Prostate gland (tissue), 2 donors: ENCODE measurements at regions not wholly inside any gene's neighbourhood (a gene's known extent, or its start where the extent isn't known, plus 50 kb on each side); places are given as distances from the start of the nearest gene placed in this dataset.

Source experiments
- DNase-seq: peaks from one replicate; pipeline ENCODE4 v3.0.0-alpha.2; 2019; ENCODE audit warnings: low spot score
- H3K27ac ChIP-seq, 2 donors: fragments of 200-600 bp; sonication (generic); 2 replicates each; pipeline ENCODE4 v1.5.1; 2017 to 2019
- H3K27me3 ChIP-seq: fragments of 200-600 bp; sonication (generic); replicated peaks from 2 replicates; pipeline ENCODE4 v1.5.1; 2019; ENCODE audit not compliant: insufficient read depth
- H3K36me3 ChIP-seq, 2 donors: fragments of 200-600 bp; sonication (generic); 1 replicate in 1 of 2; 2 replicates in 1 of 2; pipeline versions ENCODE4 v1.5.1 to v1.8.1; 2017 to 2019
- H3K4me1 ChIP-seq: fragments of 200-600 bp; sonication (generic); replicated peaks from 2 replicates; pipeline ENCODE4 v1.5.1; 2019
- H3K4me3 ChIP-seq, 2 donors: fragments of 200-600 bp; sonication (generic); 2 replicates each; pipeline ENCODE4 v1.5.1; 2017 to 2019
- H3K9me3 ChIP-seq: fragments of 200-600 bp; sonication (generic); 2 replicates; pipeline ENCODE4 v1.5.1; 2017
- CTCF ChIP-seq, 4 experiments: fragments of 200-600 bp in 2 of 4; fragments of 450-650 bp in 2 of 4; sonication (generic) in 2 of 4; IDR thresholded peaks; 1 replicate in 3 of 4; 2 replicates in 1 of 4; pipeline ENCODE4 v1.5.1; 2016 to 2019; ENCODE audit warnings: antibody characterized with exemption in 4 of 4, mild to moderate bottlenecking in 2 of 4, moderate library complexity in 2 of 4
- POLR2A ChIP-seq: fragments of 450-650 bp; IDR thresholded peaks from one replicate; pipeline ENCODE4 v1.6.1; 2016; ENCODE audit warnings: antibody characterized with exemption, mild to moderate bottlenecking
- POLR2AphosphoS5 ChIP-seq: sonication (generic); formaldehyde crosslinking; IDR thresholded peaks from one replicate; pipeline ENCODE4 v1.6.1; 2017; ENCODE audit warnings: antibody characterized with exemption
- WGBS: methylation state at CpG from one replicate; pipeline ENCODE4 v1.1.5; 2018; 5-methylcytosine and 5-hydroxymethylcytosine counted together
- intact Hi-C: fragments of 100-400 bp; cut with DNase I; formaldehyde crosslinking; loops from one replicate; pipeline ENCODE4 v1.14.2; 2022

GRCh38 chr5:96582343-96582742, 79.8 kb upstream of the CAST start:
- intact Hi-C loops = no loop called here
- no peak for DNase-seq
- 58% methylated on average over 11 of the region's 11 CpGs for WGBS

GRCh38 chr5:96584712-96585111, 77.5 kb upstream of the CAST start:
- no peak for DNase-seq
- H3K27ac ChIP-seq = no peak overlapping the region
- no peak overlapping the region for H3K4me3 ChIP-seq
- no peaks in the 10 kb centered on the region for H3K9me3 ChIP-seq
- H3K4me1 ChIP-seq = no peaks in the 10 kb centered on the region
- WGBS = 86% methylated on average over 6 of the region's 6 CpGs
- TF ChIP-seq CTCF (IDR thresholded peaks at IDR 0.05) (no peak), POLR2A (no peak), POLR2AphosphoS5 (no peak)
- intact Hi-C loops = no loop called here
- H3K36me3 ChIP-seq = no peaks in the 10 kb centered on the region
- no peaks in the 10 kb centered on the region for H3K27me3 ChIP-seq

More at GRCh38 chr5:96582343-96582742, 79.8 kb upstream of the CAST start:
- H3K36me3 ChIP-seq = no peaks in the 10 kb centered on the region
- H3K27ac ChIP-seq = no peak overlapping the region
- H3K27me3 ChIP-seq = no peaks in the 10 kb centered on the region
- TF ChIP-seq POLR2A (no peak), POLR2AphosphoS5 (no peak), CTCF (IDR thresholded peaks at IDR 0.05) (no peak)
- no peaks in the 10 kb centered on the region for H3K4me1 ChIP-seq
- no peak overlapping the region for H3K4me3 ChIP-seq
- H3K9me3 ChIP-seq = no peaks in the 10 kb centered on the region

DNA sequence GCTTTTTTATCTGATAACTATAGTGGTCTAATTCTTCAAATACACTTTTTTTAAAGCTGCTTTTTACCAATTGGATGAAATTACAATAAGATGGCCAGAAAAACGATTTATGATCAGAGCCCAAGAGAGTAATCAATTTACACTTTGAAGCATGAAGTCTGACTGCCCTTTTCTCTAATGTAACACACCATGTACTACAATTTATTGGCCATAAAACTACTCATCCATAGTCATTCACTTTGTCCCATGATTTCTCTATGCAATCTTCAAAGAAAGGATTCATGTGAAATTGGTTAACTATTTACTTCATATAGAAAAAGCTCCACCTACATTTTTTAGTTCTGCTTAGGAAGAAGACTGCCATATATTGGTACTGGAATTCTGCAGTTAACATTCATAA, 73.6 kb upstream of the CAST start:
- H3K9me3 ChIP-seq = no peaks in the 10 kb centered on the region
- no peak for DNase-seq
- intact Hi-C loops = no loop called here
- H3K4me1 ChIP-seq = no peaks in the 10 kb centered on the region
- no peak overlapping the region for H3K4me3 ChIP-seq
- TF ChIP-seq POLR2AphosphoS5 (no peak), CTCF (IDR thresholded peaks at IDR 0.05) (no peak), POLR2A (no peak)
- H3K36me3 ChIP-seq = no peaks in the 10 kb centered on the region
- H3K27me3 ChIP-seq = no peaks in the 10 kb centered on the region
- no peak overlapping the region for H3K27ac ChIP-seq
- 51% methylated on average over 1 of the region's 1 CpG for WGBS

GRCh38 chr5:96590796-96591195, 71.4 kb upstream of the CAST start:
- no peaks in the 10 kb centered on the region for H3K4me1 ChIP-seq
- H3K27me3 ChIP-seq = no peaks in the 10 kb centered on the region
- H3K4me3 ChIP-seq = no peak overlapping the region
- no peak overlapping the region for H3K27ac ChIP-seq
- H3K9me3 ChIP-seq = no peaks in the 10 kb centered on the region
- TF ChIP-seq POLR2A (no peak), POLR2AphosphoS5 (no peak), CTCF (IDR thresholded peaks at IDR 0.05) (no peak)
- DNase-seq = no peak
- intact Hi-C loops = no loop called here
- no peaks in the 10 kb centered on the region for H3K36me3 ChIP-seq
- WGBS = 86% methylated on average over 2 of the region's 2 CpGs

- no peak for DNase-seq
- WGBS = 85% methylated on average over 6 of the region's 6 CpGs
- Histone ChIP-seq H3K9me3 (no peaks in the 10 kb centered on the region), H3K27ac (no peak overlapping the region), H3K27me3 (no peaks in the 10 kb centered on the region), H3K36me3 (no peaks in the 10 kb centered on the region), H3K4me1 (no peaks in the 10 kb centered on the region), H3K4me3 (no peak overlapping the region)
- intact Hi-C loops = no loop called here
- peak in 2 of 4 experiments; percentile 16 to 25 for TF ChIP-seq CTCF (IDR thresholded peaks at IDR 0.05)
- no peak for TF ChIP-seq POLR2AphosphoS5
Measured at GRCh38 chr5:96595300-96596090, 66.7 kb upstream of the CAST start.
